Spleen (tissue), 11 donors: ENCODE measurements at regions not wholly inside any gene's neighbourhood (a gene's known extent, or its start where the extent isn't known, plus 50 kb on each side); places are given as distances from the start of the nearest gene placed in this dataset.

Experiments used
- DNase-seq: peaks from one replicate; pipeline ENCODE4 v3.0.0-alpha.2; 2020
- H3K27ac ChIP-seq, 8 donors: fragments of 200-600 bp; sonication (generic) in 7 of 8; 1 replicate in 4 of 8; 2 replicates in 4 of 8; pipeline versions ENCODE4 v1.5.0 to v1.8.0; 2016 to 2021; ENCODE audit warnings: inconsistent platforms in 4 of 8, mild to moderate bottlenecking in 4 of 8, moderate library complexity in 1 of 8
- H3K27me3 ChIP-seq, 7 donors: fragments of 200-600 bp; sonication (generic) in 6 of 7; replicated peaks in 1 of 7; 1 replicate in 4 of 7; 2 replicates in 3 of 7; pipeline versions ENCODE4 v1.5.0 to v1.8.0; 2016 to 2021; ENCODE audit warnings: inconsistent platforms in 3 of 7, mild to moderate bottlenecking in 1 of 7
- H3K36me3 ChIP-seq, 6 donors: fragments of 200-600 bp; sonication (generic) in 5 of 6; 1 replicate in 4 of 6; 2 replicates in 2 of 6; pipeline versions ENCODE4 v1.5.0 to v1.8.0; 2016 to 2021; ENCODE audit warnings: inconsistent platforms in 2 of 6
- H3K4me1 ChIP-seq, 6 donors: fragments of 200-600 bp; sonication (generic) in 5 of 6; 1 replicate in 3 of 6; 2 replicates in 3 of 6; pipeline versions ENCODE4 v1.5.0 to v1.8.0; 2016 to 2021; ENCODE audit warnings: inconsistent platforms in 3 of 6
- H3K4me3 ChIP-seq, 8 donors: fragments of 200-600 bp; sonication (generic) in 7 of 8; 1 replicate in 4 of 8; 2 replicates in 4 of 8; pipeline versions ENCODE4 v1.5.0 to v1.8.0; 2016 to 2021; ENCODE audit warnings: inconsistent platforms in 4 of 8, mild to moderate bottlenecking in 4 of 8, moderate library complexity in 2 of 8
- H3K9me3 ChIP-seq, 8 donors: fragments of 200-600 bp; sonication (generic) in 7 of 8; 1 replicate in 4 of 8; 2 replicates in 4 of 8; pipeline versions ENCODE4 v1.5.0 to v1.8.0; 2016 to 2021; ENCODE audit warnings: inconsistent platforms in 4 of 8
- CTCF ChIP-seq, 11 experiments: fragments of 200-600 bp in 7 of 11; fragments of 450-650 bp in 4 of 11; sonication (generic) in 4 of 11; IDR thresholded peaks in 8 of 11; conservative IDR thresholded peaks in 3 of 11; 1 replicate in 7 of 11; 2 replicates in 4 of 11; pipeline versions ENCODE4 v1.4.0 to v1.8.0; 2016 to 2021; ENCODE audit warnings: antibody characterized with exemption in 11 of 11, inconsistent platforms in 4 of 11, mild to moderate bottlenecking in 1 of 11
- POLR2A ChIP-seq, 3 donors: fragments of 450-650 bp; IDR thresholded peaks; one replicate each; pipeline ENCODE4 v1.5.1; 2017; ENCODE audit warnings: antibody characterized with exemption in 3 of 3, mild to moderate bottlenecking in 1 of 3
- POLR2AphosphoS5 ChIP-seq, 3 donors: sonication (generic); formaldehyde crosslinking; IDR thresholded peaks; one replicate each; pipeline ENCODE4 v1.5.1; 2017; ENCODE audit warnings: antibody characterized with exemption in 3 of 3
- WGBS, 5 donors: extraction: QIAGEN DNeasy Blood & Tissue Kit in 3 of 5; methylation state at CpG; one replicate each; pipeline versions ENCODE4 v1.1.5 to v1.1.7; 2013 to 2018; 5-methylcytosine and 5-hydroxymethylcytosine counted together
- intact Hi-C: fragments of 100-400 bp; cut with DNase I; formaldehyde crosslinking; loops from one replicate; pipeline ENCODE4 v1.15.0; 2023; ENCODE audit warnings: low total_unique reads
- donor health status: healthy with polysubstance abuse.
- donor health status: DM: no; HTN: no; CAD: no; lungs with moderate emphysema.
- donor health status: DM: no; HTN: no; CAD: no.
- donor health status: Bipolar disorder and iron deficiency.
- donor health status: healthy.
- donor health status: DM: no; HTN: no; CAD: no.
- donor health status: DM: yes; HTN: yes; CAD: no.

- Histone ChIP-seq H3K9me3 (peaks cover 0 to 34% (median 16%) of the 10 kb centered on the region in 8 donors), H3K4me3 (no peak overlapping the region), H3K36me3 (no peaks in the 10 kb centered on the region), H3K4me1 (peaks cover 0 to 5% (median 0%) of the 10 kb centered on the region in 6 donors), H3K27ac (no peak overlapping the region), H3K27me3 (peaks cover 0 to 14% (median 0%) of the 10 kb centered on the region in 7 donors)
- TF ChIP-seq POLR2A (IDR thresholded peaks at IDR 0.05): no peak
- TF ChIP-seq POLR2AphosphoS5 (IDR thresholded peaks at IDR 0.05): no peak
- no peak for TF ChIP-seq CTCF (IDR thresholded peaks at IDR 0.05 in 8 of 11, conservative IDR thresholded peaks at IDR 0.05 in 3 of 11)
- 88 to 90% (median 88%) methylated on average over 16 to 24 of the region's 24 CpGs for WGBS, 5 donors
- peak; percentile 65 for DNase-seq
- intact Hi-C loops: no loop called here
Measured at GRCh38 chr14:104247336-104248202, 109.2 kb downstream of the KIF26A start.

- Histone ChIP-seq H3K4me1 (peaks cover 0 to 5% (median 0%) of the 10 kb centered on the region in 6 donors), H3K27me3 (peaks cover 0 to 14% (median 0%) of the 10 kb centered on the region in 7 donors), H3K9me3 (peaks cover 0 to 29% (median 13%) of the 10 kb centered on the region in 8 donors), H3K4me3 (no peak overlapping the region), H3K27ac (no peak overlapping the region), H3K36me3 (no peaks in the 10 kb centered on the region)
- WGBS, 5 donors: 60 to 81% (median 73%) methylated on average over 16 to 26 of the region's 26 CpGs
- DNase-seq: no peak
- intact Hi-C loops: no loop called here
- no peak for TF ChIP-seq POLR2A (IDR thresholded peaks at IDR 0.05)
- TF ChIP-seq POLR2AphosphoS5 (IDR thresholded peaks at IDR 0.05): no peak
- no peak for TF ChIP-seq CTCF (IDR thresholded peaks at IDR 0.05 in 8 of 11, conservative IDR thresholded peaks at IDR 0.05 in 3 of 11)
Measured at GRCh38 chr14:104248203-104249055, 110.0 kb downstream of the KIF26A start.

GRCh38 chr14:104249089-104249488, 110.7 kb downstream of the KIF26A start:
- H3K4me1 ChIP-seq: peaks cover 0 to 5% (median 0%) of the 10 kb centered on the region in 6 donors
- H3K27me3 ChIP-seq: peaks cover 0 to 10% (median 0%) of the 10 kb centered on the region in 7 donors
- no peak for DNase-seq
- TF ChIP-seq POLR2A (IDR thresholded peaks at IDR 0.05) (no peak), CTCF (IDR thresholded peaks at IDR 0.05 in 8 of 11, conservative IDR thresholded peaks at IDR 0.05 in 3 of 11) (no peak), POLR2AphosphoS5 (IDR thresholded peaks at IDR 0.05) (no peak)
- WGBS, 5 donors: 90 to 96% (median 93%) methylated on average over 7 to 9 of the region's 9 CpGs
- intact Hi-C loops: no loop called here
- peaks cover 0 to 25% (median 13%) of the 10 kb centered on the region in 8 donors for H3K9me3 ChIP-seq
- no peaks in the 10 kb centered on the region for H3K36me3 ChIP-seq
- no peak overlapping the region for H3K4me3 ChIP-seq
- H3K27ac ChIP-seq: no peak overlapping the region
